BLaER1 (cell line): ENCODE measurements at regions not wholly inside any gene's neighbourhood (a gene's known extent, or its start where the extent isn't known, plus 50 kb on each side); places are given as distances from the start of the nearest gene placed in this dataset.

Experiments used
- H3K27ac ChIP-seq: shearing (Covaris generic); formaldehyde crosslinking; 2 replicates; pipeline ENCODE4 v1.8.1; 2022
- H3K27me3 ChIP-seq: shearing (Covaris generic); formaldehyde crosslinking; 2 replicates; pipeline ENCODE4 v1.8.1; 2022
- H3K36me3 ChIP-seq: shearing (Covaris generic); formaldehyde crosslinking; 2 replicates; pipeline ENCODE4 v1.8.1; 2022
- H3K4me1 ChIP-seq: shearing (Covaris generic); formaldehyde crosslinking; 2 replicates; pipeline ENCODE4 v1.8.1; 2022
- H3K4me2 ChIP-seq: shearing (Covaris generic); formaldehyde crosslinking; 2 replicates; pipeline ENCODE4 v1.8.1; 2022
- H3K4me3 ChIP-seq: shearing (Covaris generic); formaldehyde crosslinking; 2 replicates; pipeline ENCODE4 v1.8.1; 2022
- H3K9ac ChIP-seq: shearing (Covaris generic); formaldehyde crosslinking; 2 replicates; pipeline ENCODE4 v1.8.1; 2022
- H3K9me3 ChIP-seq: shearing (Covaris generic); formaldehyde crosslinking; 2 replicates; pipeline ENCODE4 v1.8.1; 2022
- H4K20me1 ChIP-seq: shearing (Covaris generic); formaldehyde crosslinking; 2 replicates; pipeline ENCODE4 v1.8.1; 2022
- Cebpa-rat ChIP-seq: shearing (Covaris generic); IDR thresholded peaks from 2 replicates; pipeline ENCODE4 v1.8.1; 2022

DNA sequence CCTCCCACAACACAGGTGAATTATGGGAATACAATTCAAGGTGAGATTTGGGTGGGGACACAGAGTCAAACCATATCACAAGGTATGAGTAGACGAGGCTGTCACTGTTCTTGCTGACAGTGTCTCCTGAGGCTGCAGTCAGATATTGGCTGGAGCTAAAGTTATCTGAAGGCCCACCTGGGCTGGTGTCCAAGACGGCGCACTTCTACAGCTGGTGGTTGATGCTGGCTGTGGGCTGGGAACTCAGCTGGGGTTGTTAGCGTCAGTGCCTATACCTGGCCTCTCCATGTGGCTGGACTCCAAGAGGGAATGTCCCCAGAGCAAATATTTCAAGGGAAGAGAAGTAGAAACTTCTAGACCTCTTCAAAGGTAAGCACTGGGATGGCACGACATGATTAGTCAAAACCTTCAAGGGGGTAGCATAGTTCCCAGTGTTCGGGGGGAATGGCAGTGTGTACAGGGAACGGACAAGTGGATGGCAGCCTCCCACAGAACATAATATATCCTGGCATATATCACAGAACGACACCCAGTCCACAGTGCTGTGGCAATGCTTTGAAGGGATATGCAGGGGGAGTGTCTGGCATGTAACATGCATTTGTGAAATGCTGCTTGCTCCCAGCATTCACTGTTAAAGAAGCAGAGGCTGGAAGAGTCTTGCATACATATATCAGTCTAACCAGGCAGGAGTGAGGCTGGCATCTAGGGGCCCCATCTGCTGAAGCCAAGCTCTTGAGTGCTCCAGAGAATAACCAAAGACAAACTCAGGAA is 126.7 kb upstream of the RFLNA start:
- no peak for TF ChIP-seq Cebpa-rat
- Histone ChIP-seq H3K9ac (no peak overlapping the region), H4K20me1 (no peaks in the 10 kb centered on the region), H3K9me3 (peaks cover 55% of the 10 kb centered on the region), H3K27ac (no peak overlapping the region), H3K36me3 (no peaks in the 10 kb centered on the region), H3K4me3 (no peak overlapping the region), H3K4me2 (no peak overlapping the region), H3K4me1 (peaks cover 9% of the 10 kb centered on the region), H3K27me3 (no peaks in the 10 kb centered on the region)

- Histone ChIP-seq H3K9ac (no peak overlapping the region), H3K36me3 (no peaks in the 10 kb centered on the region), H3K4me1 (peaks cover 18% of the 10 kb centered on the region), H3K27ac (no peak overlapping the region), H3K4me2 (no peak overlapping the region), H3K4me3 (no peak overlapping the region), H3K9me3 (peaks cover 40% of the 10 kb centered on the region), H3K27me3 (no peaks in the 10 kb centered on the region), H4K20me1 (no peaks in the 10 kb centered on the region)
- TF ChIP-seq Cebpa-rat, result no peak
Observed at GRCh38 chr12:124169577-124170284, 125.2 kb upstream of the RFLNA start.

DNA sequence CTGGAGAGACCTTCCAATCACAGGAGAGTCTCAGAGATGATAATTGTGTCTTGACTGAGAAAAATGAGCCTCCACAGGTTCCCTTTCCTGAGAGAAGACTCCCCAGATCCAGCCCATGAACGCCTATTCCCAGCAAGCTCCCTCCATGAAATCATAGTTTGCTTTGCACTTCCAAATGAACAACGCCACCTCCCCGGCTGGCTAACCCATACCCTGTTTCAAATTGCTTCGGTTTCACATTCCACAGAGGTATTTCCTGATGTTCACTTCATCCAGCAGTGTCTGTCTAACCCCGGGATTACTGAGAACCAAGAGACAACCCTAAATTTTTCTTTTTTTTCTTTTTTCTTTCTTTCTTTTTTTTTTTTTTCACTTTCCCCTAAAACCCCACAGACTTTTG is 124.1 kb upstream of the RFLNA start:
- Histone ChIP-seq H3K4me1 (peaks cover 18% of the 10 kb centered on the region), H4K20me1 (no peaks in the 10 kb centered on the region), H3K9me3 (peaks cover 29% of the 10 kb centered on the region), H3K27me3 (no peaks in the 10 kb centered on the region), H3K27ac (no peak overlapping the region), H3K4me2 (no peak overlapping the region), H3K9ac (no peak overlapping the region), H3K4me3 (no peak overlapping the region), H3K36me3 (no peaks in the 10 kb centered on the region)
- TF ChIP-seq Cebpa-rat, result no peak

DNA sequence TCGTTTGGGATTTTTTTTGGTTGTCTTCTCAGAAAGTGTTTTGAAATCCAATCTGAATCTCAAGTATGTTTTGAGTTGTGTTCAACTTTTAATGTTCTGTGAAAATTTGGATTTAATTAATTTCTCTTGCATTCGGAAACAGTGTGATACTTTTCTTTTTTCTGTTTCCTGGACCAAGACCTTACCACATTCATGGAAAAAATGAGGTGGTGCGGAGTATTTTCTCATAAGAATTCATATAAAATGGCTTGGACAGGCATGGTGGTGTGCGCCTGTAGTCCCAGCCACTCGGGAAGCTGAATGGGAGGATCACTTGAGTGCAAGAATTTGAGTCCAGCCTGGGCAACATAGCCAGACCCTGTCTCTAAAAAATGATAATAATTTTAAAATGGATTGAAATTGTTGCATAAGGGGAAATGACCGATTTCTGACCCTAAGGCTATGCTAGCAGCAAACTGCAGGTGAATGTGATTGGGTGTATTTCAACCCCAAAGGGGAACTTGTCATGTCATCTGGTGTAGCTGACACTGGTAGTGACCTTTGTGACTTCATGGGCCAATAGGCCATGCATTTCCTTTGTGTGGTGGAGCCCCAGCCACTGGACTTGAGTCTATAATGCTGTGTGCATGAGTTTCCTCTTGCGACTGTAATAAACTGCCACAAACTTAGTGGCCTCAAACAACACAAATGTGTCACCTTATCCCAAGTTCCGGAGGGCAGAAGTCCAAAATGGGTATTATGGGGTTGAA is 123.5 kb upstream of the RFLNA start:
- no peak for TF ChIP-seq Cebpa-rat
- Histone ChIP-seq H4K20me1 (no peaks in the 10 kb centered on the region), H3K4me2 (no peak overlapping the region), H3K27ac (no peak overlapping the region), H3K27me3 (no peaks in the 10 kb centered on the region), H3K4me3 (no peak overlapping the region), H3K4me1 (peaks cover 20% of the 10 kb centered on the region), H3K36me3 (no peaks in the 10 kb centered on the region), H3K9me3 (peaks cover 23% of the 10 kb centered on the region), H3K9ac (no peak overlapping the region)

- no peak for TF ChIP-seq Cebpa-rat
- H3K27me3 ChIP-seq, result no peaks in the 10 kb centered on the region
- H3K36me3 ChIP-seq, result no peaks in the 10 kb centered on the region
- H3K9ac ChIP-seq, result no peak overlapping the region
- H3K4me1 ChIP-seq, result peaks cover 31% of the 10 kb centered on the region
- no peak overlapping the region for H3K27ac ChIP-seq
- 0 out of 2 replicates have a peak overlapping the region, but pooled peaks have one; percentile 18 for H3K4me2 ChIP-seq
- H3K9me3 ChIP-seq, result peaks cover 12% of the 10 kb centered on the region; the same call in 1 of the 2 replicates
- no peak overlapping the region for H3K4me3 ChIP-seq
- H4K20me1 ChIP-seq, result no peaks in the 10 kb centered on the region
Observed at GRCh38 chr12:124172636-124173035, 122.3 kb upstream of the RFLNA start.

GRCh38 chr12:124173692-124174091 is 121.2 kb upstream of the RFLNA start:
- Histone ChIP-seq H3K27ac (no peak overlapping the region), H4K20me1 (no peaks in the 10 kb centered on the region), H3K36me3 (no peaks in the 10 kb centered on the region), H3K9me3 (0 out of 2 replicates have a peak, but pooled peaks cover 3% of the 10 kb centered on the region), H3K4me2 (no peak overlapping the region), H3K27me3 (no peaks in the 10 kb centered on the region), H3K9ac (no peak overlapping the region), H3K4me3 (no peak overlapping the region), H3K4me1 (peaks cover 31% of the 10 kb centered on the region)
- no peak for TF ChIP-seq Cebpa-rat

GRCh38 chr12:124174451-124175348 is 120.2 kb upstream of the RFLNA start:
- no peaks in the 10 kb centered on the region for H3K36me3 ChIP-seq
- H3K4me1 ChIP-seq, result peaks cover 31% of the 10 kb centered on the region
- H4K20me1 ChIP-seq, result no peaks in the 10 kb centered on the region
- no peak overlapping the region for H3K4me2 ChIP-seq
- H3K4me3 ChIP-seq, result no peak overlapping the region
- H3K27ac ChIP-seq, result no peak overlapping the region
- no peak for TF ChIP-seq Cebpa-rat
- H3K9me3 ChIP-seq, result no peaks in the 10 kb centered on the region
- H3K27me3 ChIP-seq, result no peaks in the 10 kb centered on the region
- no peak overlapping the region for H3K9ac ChIP-seq

GRCh38 chr12:124175704-124176103 is 119.2 kb upstream of the RFLNA start:
- Histone ChIP-seq H3K27me3 (no peaks in the 10 kb centered on the region), H3K4me2 (no peak overlapping the region), H3K27ac (no peak overlapping the region), H4K20me1 (no peaks in the 10 kb centered on the region), H3K9ac (no peak overlapping the region), H3K4me3 (no peak overlapping the region), H3K4me1 (peaks cover 31% of the 10 kb centered on the region), H3K9me3 (no peaks in the 10 kb centered on the region), H3K36me3 (no peaks in the 10 kb centered on the region)
- no peak for TF ChIP-seq Cebpa-rat

GRCh38 chr12:124177276-124177950 is 117.5 kb upstream of the RFLNA start:
- Histone ChIP-seq H3K27ac (no peak overlapping the region), H4K20me1 (no peaks in the 10 kb centered on the region), H3K4me2 (no peak overlapping the region), H3K4me1 (peaks cover 30% of the 10 kb centered on the region), H3K27me3 (no peaks in the 10 kb centered on the region), H3K36me3 (no peaks in the 10 kb centered on the region), H3K9me3 (no peaks in the 10 kb centered on the region), H3K9ac (no peak overlapping the region), H3K4me3 (no peak overlapping the region)
- no peak for TF ChIP-seq Cebpa-rat
